ENCODE measurements at regions not wholly inside any gene's neighbourhood (a gene's known extent, or its start where the extent isn't known, plus 50 kb on each side); places are given as distances from the start of the nearest gene placed in this dataset.

DNA sequence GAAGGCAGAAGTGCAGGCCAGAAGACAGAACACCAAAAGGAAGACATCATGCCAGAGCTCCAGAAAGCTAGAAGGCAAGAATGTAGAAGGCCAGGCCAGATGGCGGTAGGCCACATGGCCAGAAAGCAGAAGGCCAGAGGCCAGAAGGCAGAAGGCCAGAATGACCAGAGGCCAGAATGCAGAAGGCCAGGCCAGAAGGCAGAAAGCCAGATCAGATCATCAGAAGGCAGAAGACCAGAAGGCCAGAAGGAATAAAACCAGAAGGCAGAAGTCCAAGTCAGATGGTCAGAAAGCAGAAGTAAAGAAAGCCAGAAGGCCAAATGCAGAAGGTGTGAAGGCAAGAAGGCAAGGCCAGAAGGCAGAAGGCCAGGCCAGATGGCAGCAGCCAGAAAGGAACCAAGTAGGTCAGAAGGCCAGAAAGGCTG lies 185.0 kb downstream of the TUBA3C start:
- no peak overlapping the region for H3K4me3 Mint-ChIP-seq
- peaks cover 7% of the 10 kb centered on the region for H3K36me3 Mint-ChIP-seq
- DNase-seq (ENCODE audit: low spot score in 2 of 2, unreplicated experiment in 2 of 2) = no peak
- TF ChIP-seq, protein P1, sequence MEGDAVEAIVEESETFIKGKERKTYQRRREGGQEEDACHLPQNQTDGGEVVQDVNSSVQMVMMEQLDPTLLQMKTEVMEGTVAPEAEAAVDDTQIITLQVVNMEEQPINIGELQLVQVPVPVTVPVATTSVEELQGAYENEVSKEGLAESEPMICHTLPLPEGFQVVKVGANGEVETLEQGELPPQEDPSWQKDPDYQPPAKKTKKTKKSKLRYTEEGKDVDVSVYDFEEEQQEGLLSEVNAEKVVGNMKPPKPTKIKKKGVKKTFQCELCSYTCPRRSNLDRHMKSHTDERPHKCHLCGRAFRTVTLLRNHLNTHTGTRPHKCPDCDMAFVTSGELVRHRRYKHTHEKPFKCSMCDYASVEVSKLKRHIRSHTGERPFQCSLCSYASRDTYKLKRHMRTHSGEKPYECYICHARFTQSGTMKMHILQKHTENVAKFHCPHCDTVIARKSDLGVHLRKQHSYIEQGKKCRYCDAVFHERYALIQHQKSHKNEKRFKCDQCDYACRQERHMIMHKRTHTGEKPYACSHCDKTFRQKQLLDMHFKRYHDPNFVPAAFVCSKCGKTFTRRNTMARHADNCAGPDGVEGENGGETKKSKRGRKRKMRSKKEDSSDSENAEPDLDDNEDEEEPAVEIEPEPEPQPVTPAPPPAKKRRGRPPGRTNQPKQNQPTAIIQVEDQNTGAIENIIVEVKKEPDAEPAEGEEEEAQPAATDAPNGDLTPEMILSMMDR (IDR thresholded peaks at IDR 0.05; ENCODE audit: unreplicated experiment) = no peak
- H3K4me1 Mint-ChIP-seq = no peaks in the 10 kb centered on the region
- peaks cover 85% of the 10 kb centered on the region for H3K9me3 Mint-ChIP-seq
- H3K27ac Mint-ChIP-seq = no peak overlapping the region
- no peaks in the 10 kb centered on the region for H3K27me3 Mint-ChIP-seq (ENCODE audit: low read depth)

DNA sequence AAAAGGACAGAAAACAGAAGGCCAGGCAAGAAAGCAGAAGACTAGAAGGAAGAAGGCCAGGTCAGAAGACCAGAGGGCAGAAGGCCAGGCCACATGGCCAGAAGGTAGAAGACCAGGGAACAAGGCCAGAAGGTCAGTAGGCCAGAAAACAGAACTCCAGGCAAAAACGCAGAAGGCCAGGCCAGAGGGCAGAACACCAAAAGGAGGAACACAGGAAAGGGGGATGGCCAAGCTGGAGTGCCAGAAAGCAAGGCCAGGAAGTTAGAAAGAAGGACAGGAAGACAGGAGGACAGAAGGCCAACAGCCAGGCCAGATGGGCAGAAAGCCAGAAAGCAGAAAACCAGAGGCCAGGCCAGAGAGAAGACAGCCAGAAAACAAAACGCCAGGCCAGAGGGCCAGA lies 185.4 kb downstream of the TUBA3C start:
- H3K4me3 Mint-ChIP-seq = no peak overlapping the region
- H3K27me3 Mint-ChIP-seq (ENCODE audit: low read depth) = no peaks in the 10 kb centered on the region
- no peak for DNase-seq (ENCODE audit: low spot score in 2 of 2, unreplicated experiment in 2 of 2)
- H3K4me1 Mint-ChIP-seq = no peaks in the 10 kb centered on the region
- TF ChIP-seq, protein P1 (IDR thresholded peaks at IDR 0.05; ENCODE audit: unreplicated experiment) = no peak
- no peak overlapping the region for H3K27ac Mint-ChIP-seq
- peaks cover 9% of the 10 kb centered on the region for H3K36me3 Mint-ChIP-seq
- peaks cover 86% of the 10 kb centered on the region for H3K9me3 Mint-ChIP-seq

DNA sequence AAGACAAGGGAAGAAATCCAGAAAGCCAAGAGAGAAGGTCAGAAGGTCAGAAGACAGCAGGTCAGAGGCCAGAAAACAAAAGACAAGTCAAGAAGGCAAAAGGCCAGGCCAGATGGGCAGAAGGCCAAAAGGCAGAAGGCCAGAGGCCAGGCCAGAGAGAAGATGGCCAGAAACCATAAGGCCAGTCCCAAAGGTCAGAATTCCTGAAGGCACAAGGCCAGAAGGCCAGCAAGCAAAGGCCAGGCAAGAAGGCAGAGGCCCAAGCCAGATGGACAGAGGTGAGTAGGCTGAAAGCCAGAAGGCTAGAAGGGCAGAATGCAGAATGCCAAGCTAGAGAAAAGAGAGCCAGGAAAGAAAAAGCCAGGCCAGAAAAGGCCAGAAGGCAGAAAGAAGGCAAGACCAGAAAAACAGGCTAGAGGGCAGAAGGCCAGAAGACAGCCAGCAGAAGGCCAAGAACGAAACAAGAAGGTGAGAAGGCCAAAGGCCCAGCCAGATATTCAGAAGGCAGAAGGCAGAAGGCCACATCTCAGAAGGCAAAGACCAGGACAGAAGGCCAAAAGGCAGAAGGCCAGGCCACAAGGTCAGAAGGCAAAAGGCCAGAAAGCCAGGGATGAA lies 186.3 kb downstream of the TUBA3C start:
- no peak for DNase-seq (ENCODE audit: low spot score in 2 of 2, unreplicated experiment in 2 of 2)
- TF ChIP-seq, protein P1 (IDR thresholded peaks at IDR 0.05; ENCODE audit: unreplicated experiment) = no peak
- peaks cover 85% of the 10 kb centered on the region for H3K9me3 Mint-ChIP-seq
- no peaks in the 10 kb centered on the region for H3K27me3 Mint-ChIP-seq (ENCODE audit: low read depth)
- H3K4me3 Mint-ChIP-seq = no peak overlapping the region
- peaks cover 9% of the 10 kb centered on the region for H3K36me3 Mint-ChIP-seq
- no peak overlapping the region for H3K27ac Mint-ChIP-seq
- no peaks in the 10 kb centered on the region for H3K4me1 Mint-ChIP-seq

DNA sequence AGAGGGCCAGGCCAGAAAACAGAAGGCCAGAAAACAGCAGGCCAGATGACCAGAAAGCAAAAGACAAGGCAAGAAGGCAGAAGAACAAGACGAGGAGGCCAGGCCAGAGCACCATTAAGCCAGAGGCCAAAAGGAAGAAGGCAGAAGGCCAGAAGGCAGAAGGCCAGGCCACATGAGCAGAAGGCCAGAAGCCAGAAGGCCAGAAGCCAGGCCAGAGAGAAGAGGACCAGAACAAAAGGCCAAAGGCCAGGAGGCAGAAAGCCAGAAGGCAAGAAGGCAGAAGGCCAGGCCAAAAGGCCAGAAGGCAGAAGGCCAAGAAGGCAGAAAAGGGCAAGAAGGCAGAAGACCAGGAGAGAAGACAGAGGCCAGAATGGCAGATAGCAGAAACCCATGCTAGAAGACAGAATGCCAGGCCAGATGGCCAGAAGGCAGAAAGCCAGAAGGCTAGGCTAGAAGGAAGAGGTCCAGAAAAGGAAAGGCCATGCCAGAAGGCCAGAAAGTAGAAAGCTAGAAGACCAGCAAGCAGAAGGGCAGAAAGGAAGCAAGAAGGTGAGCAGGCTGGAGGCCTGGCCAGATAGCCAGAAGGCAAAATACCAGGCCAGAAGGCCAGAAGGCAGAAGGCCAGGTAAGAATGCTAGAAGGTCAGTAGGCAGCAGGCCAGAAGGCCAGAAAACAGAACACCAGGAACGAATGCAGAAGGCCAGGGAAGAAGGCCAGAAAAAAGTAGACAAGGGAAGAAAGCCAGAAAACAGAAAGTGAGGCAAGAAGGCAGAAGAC lies 187.6 kb downstream of the TUBA3C start:
- no peak for DNase-seq (ENCODE audit: low spot score in 2 of 2, unreplicated experiment in 2 of 2)
- H3K4me1 Mint-ChIP-seq = no peaks in the 10 kb centered on the region
- no peak overlapping the region for H3K27ac Mint-ChIP-seq
- peaks cover 84% of the 10 kb centered on the region for H3K9me3 Mint-ChIP-seq
- H3K4me3 Mint-ChIP-seq = no peak overlapping the region
- TF ChIP-seq, protein P1 (IDR thresholded peaks at IDR 0.05; ENCODE audit: unreplicated experiment) = no peak
- no peaks in the 10 kb centered on the region for H3K27me3 Mint-ChIP-seq (ENCODE audit: low read depth)
- H3K36me3 Mint-ChIP-seq = peaks cover 12% of the 10 kb centered on the region

DNA sequence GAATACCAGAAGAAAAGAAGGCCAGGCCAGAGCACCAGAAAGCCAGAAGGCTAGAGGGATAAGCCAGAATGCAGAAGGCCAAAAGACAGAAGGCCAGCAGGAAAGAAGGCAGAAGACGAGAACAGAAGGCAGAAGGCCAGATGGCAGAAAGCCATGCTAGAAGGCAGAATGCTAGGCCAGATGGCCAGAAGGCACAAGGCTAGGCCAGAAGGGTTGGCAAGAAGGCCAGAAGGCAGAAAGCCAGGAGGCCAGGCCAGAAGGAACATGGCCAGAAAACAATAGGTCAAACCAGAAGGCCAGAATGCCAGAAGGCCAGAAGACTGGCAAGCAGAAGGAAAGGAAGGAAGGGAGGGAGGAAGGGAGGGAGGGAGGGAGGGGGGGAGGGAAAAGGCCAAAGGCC lies 188.8 kb downstream of the TUBA3C start:
- peaks cover 12% of the 10 kb centered on the region for H3K36me3 Mint-ChIP-seq
- H3K4me3 Mint-ChIP-seq = no peak overlapping the region
- H3K27ac Mint-ChIP-seq = no peak overlapping the region
- DNase-seq (ENCODE audit: low spot score in 2 of 2, unreplicated experiment in 2 of 2) = no peak
- TF ChIP-seq, protein P1 (IDR thresholded peaks at IDR 0.05; ENCODE audit: unreplicated experiment) = no peak
- no peaks in the 10 kb centered on the region for H3K27me3 Mint-ChIP-seq (ENCODE audit: low read depth)
- H3K4me1 Mint-ChIP-seq = no peaks in the 10 kb centered on the region
- H3K9me3 Mint-ChIP-seq = peaks cover 78% of the 10 kb centered on the region

All from mesothelial cell of epicardium (in vitro differentiated cells).